ENCODE measurements at regions not wholly inside any gene's neighbourhood (a gene's known extent, or its start where the extent isn't known, plus 50 kb on each side); places are given as distances from the start of the nearest gene placed in this dataset.

DNA sequence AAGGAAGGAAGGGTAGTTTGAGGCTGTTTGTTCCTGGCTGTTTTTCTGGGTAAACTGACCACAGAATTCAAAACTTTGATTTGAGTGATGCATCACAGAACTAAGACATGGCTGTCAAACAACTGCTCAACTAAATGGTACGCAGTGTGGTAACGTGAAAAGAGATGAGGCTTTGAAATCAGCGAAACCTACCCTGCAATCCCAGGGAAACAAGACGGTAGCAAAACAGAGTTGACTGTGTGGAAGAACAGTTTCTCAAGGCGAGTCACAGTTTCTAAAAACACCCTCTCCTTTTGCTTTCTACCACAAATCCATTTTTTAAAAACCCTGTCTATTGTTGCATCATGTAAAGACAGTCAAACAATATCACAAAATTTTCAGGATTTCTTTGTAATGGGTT lies 156.0 kb upstream of the MAF start:
- TF ChIP-seq, protein P1, sequence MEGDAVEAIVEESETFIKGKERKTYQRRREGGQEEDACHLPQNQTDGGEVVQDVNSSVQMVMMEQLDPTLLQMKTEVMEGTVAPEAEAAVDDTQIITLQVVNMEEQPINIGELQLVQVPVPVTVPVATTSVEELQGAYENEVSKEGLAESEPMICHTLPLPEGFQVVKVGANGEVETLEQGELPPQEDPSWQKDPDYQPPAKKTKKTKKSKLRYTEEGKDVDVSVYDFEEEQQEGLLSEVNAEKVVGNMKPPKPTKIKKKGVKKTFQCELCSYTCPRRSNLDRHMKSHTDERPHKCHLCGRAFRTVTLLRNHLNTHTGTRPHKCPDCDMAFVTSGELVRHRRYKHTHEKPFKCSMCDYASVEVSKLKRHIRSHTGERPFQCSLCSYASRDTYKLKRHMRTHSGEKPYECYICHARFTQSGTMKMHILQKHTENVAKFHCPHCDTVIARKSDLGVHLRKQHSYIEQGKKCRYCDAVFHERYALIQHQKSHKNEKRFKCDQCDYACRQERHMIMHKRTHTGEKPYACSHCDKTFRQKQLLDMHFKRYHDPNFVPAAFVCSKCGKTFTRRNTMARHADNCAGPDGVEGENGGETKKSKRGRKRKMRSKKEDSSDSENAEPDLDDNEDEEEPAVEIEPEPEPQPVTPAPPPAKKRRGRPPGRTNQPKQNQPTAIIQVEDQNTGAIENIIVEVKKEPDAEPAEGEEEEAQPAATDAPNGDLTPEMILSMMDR (IDR thresholded peaks at IDR 0.05; ENCODE audit: extremely low read depth in 1 of 2, insufficient read depth in 1 of 2, low read depth in 1 of 2, low read length in 2 of 2), result no peak
- TF ChIP-seq, protein P2, sequence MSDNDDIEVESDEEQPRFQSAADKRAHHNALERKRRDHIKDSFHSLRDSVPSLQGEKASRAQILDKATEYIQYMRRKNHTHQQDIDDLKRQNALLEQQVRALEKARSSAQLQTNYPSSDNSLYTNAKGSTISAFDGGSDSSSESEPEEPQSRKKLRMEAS (IDR thresholded peaks at IDR 0.05; ENCODE audit: insufficient read depth, insufficient read length), result no peak

All from endothelial cell of umbilical vein (primary cell).